CD4-positive, alpha-beta T cell (primary cell): ENCODE measurements at regions not wholly inside any gene's neighbourhood (a gene's known extent, or its start where the extent isn't known, plus 50 kb on each side); places are given as distances from the start of the nearest gene placed in this dataset.
"Not testable (repeated sequence)": the region's sequence is repeated elsewhere in the genome, so short reads cannot be mapped to it uniquely, and the experiment has no call there.

Source experiments
- ATAC-seq: fragments of 200-7000 bp; cut with Tn5 transposase; one replicate; pipeline ENCODE4 v1.10.0; 2022; ENCODE audit warnings: mild to moderate bottlenecking; ENCODE audit not compliant: poor library complexity
- CTCF ChIA-PET: fragments of 350-600 bp; sonication (Branson Sonifier 250); formaldehyde crosslinking; loops from one replicate; lab custom pipeline; 2021; ENCODE audit warnings: antibody characterized with exemption, inconsistent platforms; lab: Charles Lee
- POLR2A ChIA-PET: fragments of 350-600 bp; sonication (Branson Sonifier 250); formaldehyde crosslinking; loops from one replicate; lab custom pipeline; 2021; ENCODE audit warnings: antibody characterized with exemption, inconsistent platforms; lab: Charles Lee
- DNase-seq, 14 experiments: peaks; one replicate each; pipeline ENCODE4 v3.0.0-alpha.2; 2013 to 2020; ENCODE audit warnings: mixed read lengths in 2 of 14
- H3K27ac ChIP-seq, 2 donors: one replicate each; pipeline versions ENCODE4 v1.5.1 to v1.7.0; 2013; ENCODE audit warnings: low read length in 2 of 2, low read depth in 1 of 2, mild to moderate bottlenecking in 1 of 2
- H3K27me3 ChIP-seq, 2 experiments: 1 replicate in 1 of 2; 2 replicates in 1 of 2; pipeline versions ENCODE4 v1.6.1 to v1.7.0; 2013; ENCODE audit warnings: low read length in 2 of 2, control low read depth in 1 of 2, mild to moderate bottlenecking in 1 of 2, moderate library complexity in 1 of 2; ENCODE audit not compliant: insufficient read depth in 2 of 2, control insufficient read depth in 1 of 2
- H3K36me3 ChIP-seq: one replicate; pipeline ENCODE4 v1.6.1; 2013; ENCODE audit warnings: low read length, control low read depth; ENCODE audit not compliant: insufficient read depth
- H3K4me1 ChIP-seq: one replicate; pipeline ENCODE4 v1.6.1; 2013; ENCODE audit warnings: low read length, control low read depth; ENCODE audit not compliant: insufficient read depth
- H3K4me3 ChIP-seq: one replicate; pipeline ENCODE4 v1.5.1; 2013; ENCODE audit warnings: mild to moderate bottlenecking, low read length, moderate library complexity
- H3K9me3 ChIP-seq, 2 experiments: 1 replicate in 1 of 2; 2 replicates in 1 of 2; pipeline versions ENCODE4 v1.6.1 to v1.7.0; 2013; ENCODE audit warnings: low read length in 2 of 2, mild to moderate bottlenecking in 2 of 2, control low read depth in 1 of 2, moderate library complexity in 1 of 2; ENCODE audit not compliant: control insufficient read depth in 1 of 2, insufficient read depth in 1 of 2
- H3K27ac Mint-ChIP-seq: one replicate; pipeline ENCODE4 v1.8.0; 2020; ENCODE audit warnings: mixed read lengths
- H3K27me3 Mint-ChIP-seq: one replicate; pipeline ENCODE4 v1.8.0; 2021; ENCODE audit warnings: mixed read lengths
- H3K36me3 Mint-ChIP-seq: one replicate; pipeline ENCODE4 v1.8.0; 2021; ENCODE audit warnings: low read depth, mixed read lengths
- H3K4me1 Mint-ChIP-seq: one replicate; pipeline ENCODE4 v1.8.0; 2021; ENCODE audit warnings: low read depth, mixed read lengths
- H3K4me3 Mint-ChIP-seq: one replicate; pipeline ENCODE4 v1.8.0; 2020; ENCODE audit warnings: mild to moderate bottlenecking, mixed read lengths
- H3K9me3 Mint-ChIP-seq: one replicate; pipeline ENCODE4 v1.8.0; 2020; ENCODE audit warnings: mixed read lengths
- CTCF ChIP-seq: fragments of 200-600 bp; IDR thresholded peaks from one replicate; pipeline ENCODE4 v1.8.0; 2022; ENCODE audit warnings: antibody characterized with exemption, mild to moderate bottlenecking
- intact Hi-C, 2 experiments: fragments of 100-400 bp; cut with DNase I in 1 of 2; cut with micrococcal nuclease in 1 of 2; formaldehyde crosslinking; loops; one replicate each; pipeline versions ENCODE4 v1.15.1 to v1.9.0; 2023 to 2025; cut with DNase I, micrococcal nuclease

- H3K27ac Mint-ChIP-seq, POLR2A ChIA-PET, H3K36me3 ChIP-seq, H3K36me3 Mint-ChIP-seq, H3K4me1 ChIP-seq, H3K27me3 ChIP-seq, DNase-seq, ATAC-seq, H3K4me1 Mint-ChIP-seq, H3K4me3 ChIP-seq, CTCF ChIA-PET, intact Hi-C loops, H3K27me3 Mint-ChIP-seq, H3K27ac ChIP-seq, H3K4me3 Mint-ChIP-seq: not testable (repeated sequence)
- peaks cover 29% of the 10 kb centered on the region for H3K9me3 Mint-ChIP-seq
- H3K9me3 ChIP-seq, result peaks cover 3 to 11% of the 10 kb centered on the region in 2 experiments
Observed at GRCh38 chr22:10710923-10711322, 4817.1 kb upstream of the OR11H1 start.

GRCh38 chr22:10722804-10723203, 4805.2 kb upstream of the OR11H1 start:
- DNase-seq, POLR2A ChIA-PET, ATAC-seq, H3K27ac Mint-ChIP-seq, H3K27ac ChIP-seq, H3K4me3 ChIP-seq, H3K4me1 ChIP-seq, H3K27me3 ChIP-seq, H3K27me3 Mint-ChIP-seq, CTCF ChIA-PET, H3K4me3 Mint-ChIP-seq, intact Hi-C loops, H3K4me1 Mint-ChIP-seq, H3K36me3 ChIP-seq: not testable (repeated sequence)
- peaks cover 49% of the 10 kb centered on the region for H3K36me3 Mint-ChIP-seq
- peaks cover 69 to 97% of the 10 kb centered on the region in 2 experiments for H3K9me3 ChIP-seq
- H3K9me3 Mint-ChIP-seq, result peaks cover 64% of the 10 kb centered on the region

- H3K4me1 ChIP-seq, intact Hi-C loops, ATAC-seq, CTCF ChIA-PET, H3K27me3 Mint-ChIP-seq, H3K4me3 Mint-ChIP-seq, H3K36me3 ChIP-seq, POLR2A ChIA-PET, H3K4me3 ChIP-seq, H3K4me1 Mint-ChIP-seq, DNase-seq, H3K27ac ChIP-seq, H3K27ac Mint-ChIP-seq, H3K27me3 ChIP-seq: not testable (repeated sequence)
- Mint-ChIP-seq H3K9me3 (peaks cover 68% of the 10 kb centered on the region), H3K36me3 (peaks cover 59% of the 10 kb centered on the region)
- peaks cover 71 to 97% of the 10 kb centered on the region in 2 experiments for H3K9me3 ChIP-seq
Observed at GRCh38 chr22:10723966-10724365, 4804.0 kb upstream of the OR11H1 start.

- Histone ChIP-seq H3K4me1 (no peaks in the 10 kb centered on the region), H3K9me3 (peaks cover 66 to 85% of the 10 kb centered on the region in 2 experiments), H3K27ac (no peak overlapping the region), H3K4me3 (no peak overlapping the region), H3K27me3 (no peaks in the 10 kb centered on the region), H3K36me3 (no peaks in the 10 kb centered on the region)
- ATAC-seq (no peak), DNase-seq (no peak)
- Mint-ChIP-seq H3K4me3 (no peak overlapping the region), H3K27me3 (no peaks in the 10 kb centered on the region), H3K27ac (no peak overlapping the region), H3K36me3 (peaks cover 47% of the 10 kb centered on the region), H3K9me3 (peaks cover 65% of the 10 kb centered on the region), H3K4me1 (no peaks in the 10 kb centered on the region)
- TF ChIP-seq CTCF, result no peak
- intact Hi-C loops, result no loop called here
- ChIA-PET POLR2A (no interaction called here), CTCF (no interaction called here)
Observed at GRCh38 chr22:10727393-10727792, 4800.6 kb upstream of the OR11H1 start.

- H3K27ac Mint-ChIP-seq, CTCF ChIA-PET: not testable (repeated sequence)
- peaks cover 41% of the 10 kb centered on the region for H3K36me3 Mint-ChIP-seq
Observed at GRCh38 chr22:10729979-10730378, 4798.0 kb upstream of the OR11H1 start.

GRCh38 chr22:10730706-10731105, 4797.3 kb upstream of the OR11H1 start:
- POLR2A ChIA-PET, intact Hi-C loops, H3K4me1 ChIP-seq, H3K27me3 Mint-ChIP-seq, H3K27me3 ChIP-seq, H3K27ac Mint-ChIP-seq, H3K4me3 Mint-ChIP-seq, H3K27ac ChIP-seq, H3K36me3 ChIP-seq, H3K4me3 ChIP-seq, H3K4me1 Mint-ChIP-seq, CTCF ChIA-PET, ATAC-seq, DNase-seq: not testable (repeated sequence)
- peaks cover 55 to 57% of the 10 kb centered on the region in 2 experiments for H3K9me3 ChIP-seq
- Mint-ChIP-seq H3K36me3 (peaks cover 41% of the 10 kb centered on the region), H3K9me3 (peaks cover 53% of the 10 kb centered on the region)

More at GRCh38 chr22:10729979-10730378, 4798.0 kb upstream of the OR11H1 start:
- H3K27ac ChIP-seq, H3K4me3 Mint-ChIP-seq, DNase-seq, H3K27me3 Mint-ChIP-seq, POLR2A ChIA-PET, H3K36me3 ChIP-seq, H3K4me1 ChIP-seq, ATAC-seq, H3K4me3 ChIP-seq, intact Hi-C loops, H3K4me1 Mint-ChIP-seq, H3K27me3 ChIP-seq: not testable (repeated sequence)
- H3K9me3 ChIP-seq, result peaks cover 57 to 61% of the 10 kb centered on the region in 2 experiments
- H3K9me3 Mint-ChIP-seq, result peaks cover 55% of the 10 kb centered on the region
